Lung (tissue), 11 donors: ENCODE measurements at regions not wholly inside any gene's neighbourhood (a gene's known extent, or its start where the extent isn't known, plus 50 kb on each side); places are given as distances from the start of the nearest gene placed in this dataset.
A peak's percentile ranks its signal among the peaks of the same experiment; 100 is the strongest.

Experiments
- ATAC-seq: fragments of 200-7000 bp; cut with Tn5 transposase; one replicate; pipeline ENCODE4 v1.9.1; 2020; ENCODE audit warnings: moderate number of reproducible peaks; ENCODE audit not compliant: insufficient read depth, low FRiP score
- DNase-seq, 3 donors: peaks; one replicate each; pipeline ENCODE4 v3.0.0-alpha.2; 2013 to 2017
- H3K27ac ChIP-seq, 2 donors: one replicate each; pipeline ENCODE4 v1.5.1; 2013; ENCODE audit warnings: mild to moderate bottlenecking in 2 of 2, moderate library complexity in 2 of 2, control low read depth in 1 of 2, inconsistent platforms in 1 of 2, low read depth in 1 of 2, low read length in 1 of 2
- H3K27me3 ChIP-seq, 3 donors: one replicate each; pipeline ENCODE4 v1.5.1; 2013; ENCODE audit warnings: low read length in 2 of 3; ENCODE audit not compliant: control insufficient read depth in 3 of 3, insufficient read depth in 3 of 3
- H3K36me3 ChIP-seq, 4 donors: one replicate each; pipeline ENCODE4 v1.5.1; 2013; ENCODE audit warnings: low read length in 4 of 4, mild to moderate bottlenecking in 1 of 4, moderate library complexity in 1 of 4; ENCODE audit not compliant: control insufficient read depth in 4 of 4, insufficient read depth in 4 of 4
- H3K4me1 ChIP-seq, 5 donors: one replicate each; pipeline ENCODE4 v1.5.1; 2013; ENCODE audit warnings: low read length in 5 of 5, mild to moderate bottlenecking in 2 of 5, moderate library complexity in 1 of 5; ENCODE audit not compliant: control insufficient read depth in 5 of 5, insufficient read depth in 5 of 5
- H3K4me3 ChIP-seq: one replicate; pipeline ENCODE4 v1.5.1; 2013; ENCODE audit warnings: mild to moderate bottlenecking, control low read depth, moderate library complexity
- H3K9ac ChIP-seq, 2 donors: one replicate each; pipeline ENCODE4 v1.5.1; 2013; ENCODE audit warnings: low read length in 2 of 2, control low read depth in 1 of 2; ENCODE audit not compliant: insufficient read depth in 1 of 2
- H3K9me3 ChIP-seq, 4 donors: one replicate each; pipeline ENCODE4 v1.5.1; 2013; ENCODE audit warnings: low read length in 3 of 4, mild to moderate bottlenecking in 1 of 4, moderate library complexity in 1 of 4; ENCODE audit not compliant: control insufficient read depth in 4 of 4, insufficient read depth in 3 of 4
- CTCF ChIP-seq: IDR thresholded peaks from 2 replicates; pipeline ENCODE4 v1.5.1; 2012; ENCODE audit warnings: mild to moderate bottlenecking; ENCODE audit errors: control extremely low read depth, extremely low read depth
- WGBS, 2 donors: extraction: QIAGEN DNeasy Blood & Tissue Kit; methylation state at CpG; one replicate each; pipeline ENCODE4 v1.1.7; 2013; 5-methylcytosine and 5-hydroxymethylcytosine counted together
- donor health status: control.
- donor health status: control.
- donor health status: Bipolar disorder and iron deficiency.
- donor health status: healthy.
- donor health status: DM: yes; HTN: yes; CAD: no.

GRCh38 chr6:113584767-113585166 lies 272.4 kb upstream of the MARCKS start:
- H3K27me3 ChIP-seq: no peaks in the 10 kb centered on the region
- no peak for ATAC-seq
- no peak overlapping the region for H3K27ac ChIP-seq
- H3K4me1 ChIP-seq: peaks cover 0 to 15% (median 0%) of the 10 kb centered on the region in 5 donors
- H3K4me3 ChIP-seq: no peak overlapping the region
- H3K9ac ChIP-seq: no peak overlapping the region
- no peaks in the 10 kb centered on the region for H3K9me3 ChIP-seq
- 92 to 93% methylated on average over 4 of the region's 4 CpGs for WGBS, 2 donors
- H3K36me3 ChIP-seq: no peaks in the 10 kb centered on the region
- DNase-seq: no peak
- TF ChIP-seq CTCF: no peak

DNA sequence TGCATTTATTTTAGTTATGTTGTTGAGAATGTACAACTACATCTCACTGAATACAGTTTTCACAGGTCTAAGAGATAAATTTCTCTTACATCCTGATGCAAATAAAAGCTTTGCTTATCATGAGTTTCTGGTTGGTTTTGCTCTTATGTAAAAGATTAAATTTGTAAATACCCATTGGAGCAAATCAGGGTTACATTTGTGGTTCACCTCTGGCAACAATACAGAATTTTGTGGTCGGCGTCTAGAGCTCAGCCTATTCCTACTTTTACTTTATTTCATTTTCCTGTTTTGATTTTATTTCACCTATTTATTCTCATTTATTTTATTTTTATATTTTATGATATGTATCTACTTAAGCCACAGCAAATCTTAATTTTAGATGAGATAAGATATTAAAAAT lies 271.9 kb upstream of the MARCKS start:
- no peak overlapping the region for H3K4me3 ChIP-seq
- DNase-seq (no peak), ATAC-seq (no peak)
- H3K36me3 ChIP-seq: no peaks in the 10 kb centered on the region
- H3K9ac ChIP-seq: no peak overlapping the region
- no peak overlapping the region for H3K27ac ChIP-seq
- peaks cover 0 to 15% (median 0%) of the 10 kb centered on the region in 5 donors for H3K4me1 ChIP-seq
- H3K9me3 ChIP-seq: no peaks in the 10 kb centered on the region
- 88 to 94% methylated on average over 2 of the region's 2 CpGs for whole genome bisulfite sequencing, 2 donors
- H3K27me3 ChIP-seq: no peaks in the 10 kb centered on the region
- no peak for TF ChIP-seq CTCF

DNA sequence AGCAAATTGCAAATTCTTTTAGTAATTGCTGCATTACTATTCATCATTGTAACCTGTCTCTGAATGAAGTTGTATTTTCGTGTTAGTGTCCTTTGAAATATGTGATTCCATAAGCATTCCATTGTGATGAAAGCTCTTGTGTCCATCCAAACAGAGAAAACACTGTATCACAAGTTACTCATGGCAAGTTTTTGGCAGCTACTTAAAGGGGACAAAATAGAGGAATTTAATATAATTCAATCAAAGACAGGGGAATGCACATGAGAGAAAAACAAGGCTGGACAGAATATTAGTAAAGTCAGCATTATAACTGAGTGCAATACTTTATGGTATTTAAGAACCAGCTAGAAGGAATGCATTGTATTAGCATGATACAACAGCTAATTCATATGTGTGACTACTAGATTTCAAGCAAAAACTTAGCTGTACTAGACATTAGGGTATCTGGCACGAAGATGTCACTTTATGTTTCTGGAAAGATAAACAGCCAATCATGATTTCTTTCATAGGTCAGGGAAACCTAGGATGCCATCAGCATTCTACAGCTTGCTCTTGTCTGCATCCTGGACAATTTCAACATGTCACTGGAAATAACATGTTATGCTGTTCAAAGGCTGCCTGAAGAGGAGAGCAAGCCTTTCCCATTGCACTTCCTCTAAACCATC lies 270.6 kb upstream of the MARCKS start:
- ATAC-seq: no peak
- WGBS, 2 donors: 70 to 86% methylated on average over 2 of the region's 2 CpGs

More for the DNA sequence above, 270.6 kb upstream of the MARCKS start:
- Histone ChIP-seq H3K4me3 (no peak overlapping the region), H3K36me3 (no peaks in the 10 kb centered on the region), H3K9ac (no peak overlapping the region), H3K27ac (no peak overlapping the region), H3K4me1 (peaks cover 0 to 15% (median 0%) of the 10 kb centered on the region in 5 donors), H3K27me3 (no peaks in the 10 kb centered on the region), H3K9me3 (no peaks in the 10 kb centered on the region)
- no peak for TF ChIP-seq CTCF
- peak in 2 of 3 donors; percentile 53 to 59 for DNase-seq
